Vagina (tissue), 2 donors: ENCODE measurements at regions not wholly inside any gene's neighbourhood (a gene's known extent, or its start where the extent isn't known, plus 50 kb on each side); places are given as distances from the start of the nearest gene placed in this dataset.

Experiments
- CTCF ChIP-seq, 3 experiments: fragments of 450-650 bp in 2 of 3; fragments of 200-600 bp in 1 of 3; sonication (generic) in 1 of 3; IDR thresholded peaks; one replicate each; pipeline ENCODE4 v1.5.1; 2017 to 2019; ENCODE audit warnings: antibody characterized with exemption in 3 of 3, mild to moderate bottlenecking in 2 of 3, moderate library complexity in 2 of 3
- POLR2A ChIP-seq, 2 donors: fragments of 450-650 bp; IDR thresholded peaks; one replicate each; pipeline ENCODE4 v1.6.1; 2017; ENCODE audit warnings: antibody characterized with exemption in 2 of 2, mild to moderate bottlenecking in 2 of 2, moderate library complexity in 2 of 2

- TF ChIP-seq CTCF (IDR thresholded peaks at IDR 0.05) = no peak
- TF ChIP-seq POLR2A (IDR thresholded peaks at IDR 0.05) = no peak
These were observed 1481.4 kb downstream of the BRD1 start for GRCh38 chr22:48346311-48346710.
